ENCODE measurements at regions not wholly inside any gene's neighbourhood (a gene's known extent, or its start where the extent isn't known, plus 50 kb on each side); places are given as distances from the start of the nearest gene placed in this dataset.

DNA sequence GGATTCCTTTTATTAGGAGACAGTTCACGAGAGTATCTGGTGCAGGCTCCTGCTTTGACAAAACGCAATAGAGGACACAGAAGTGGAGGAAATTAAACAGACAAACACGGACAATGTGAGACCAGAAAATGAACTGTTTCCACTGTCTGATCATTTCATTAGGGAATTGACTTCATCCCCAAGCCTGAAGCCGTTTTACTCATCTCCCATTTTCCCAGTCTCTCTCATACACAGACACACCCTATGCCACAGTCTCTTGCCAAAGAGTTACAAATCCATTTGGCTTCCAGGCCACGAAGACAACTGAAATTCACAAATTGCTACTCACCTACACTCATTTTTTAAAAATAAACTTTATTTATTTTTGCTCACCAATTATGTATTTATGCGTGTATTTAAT, 1087.8 kb upstream of the TMEM132C start:
- no peak for TF ChIP-seq POLR2AphosphoS5 (IDR thresholded peaks at IDR 0.05; ENCODE audit: low read depth)
- Histone ChIP-seq H3K27ac (replicated peaks) (no peak overlapping the region), H3K27me3 (ENCODE audit: insufficient read depth, poor library complexity, severe bottlenecking) (no peaks in the 10 kb centered on the region), H3K4me3 (replicated peaks; ENCODE audit: insufficient read depth, low read length) (no peak overlapping the region)
- DNase-seq (ENCODE audit: low read depth in 1 of 2, low spot score in 1 of 2) = no peak

GRCh38 chr12:127182018-127182417, 1085.0 kb upstream of the TMEM132C start:
- Histone ChIP-seq H3K27me3 (ENCODE audit: insufficient read depth, poor library complexity, severe bottlenecking) (no peaks in the 10 kb centered on the region), H3K4me3 (replicated peaks; ENCODE audit: insufficient read depth, low read length) (no peak overlapping the region), H3K27ac (replicated peaks) (no peak overlapping the region)
- TF ChIP-seq GABPA (IDR thresholded peaks at IDR 0.05; ENCODE audit: low read depth) = no peak
- no peak for TF ChIP-seq POLR2AphosphoS5 (IDR thresholded peaks at IDR 0.05; ENCODE audit: low read depth)
- DNase-seq (ENCODE audit: low read depth in 1 of 2, low spot score in 1 of 2) = no peak

DNA sequence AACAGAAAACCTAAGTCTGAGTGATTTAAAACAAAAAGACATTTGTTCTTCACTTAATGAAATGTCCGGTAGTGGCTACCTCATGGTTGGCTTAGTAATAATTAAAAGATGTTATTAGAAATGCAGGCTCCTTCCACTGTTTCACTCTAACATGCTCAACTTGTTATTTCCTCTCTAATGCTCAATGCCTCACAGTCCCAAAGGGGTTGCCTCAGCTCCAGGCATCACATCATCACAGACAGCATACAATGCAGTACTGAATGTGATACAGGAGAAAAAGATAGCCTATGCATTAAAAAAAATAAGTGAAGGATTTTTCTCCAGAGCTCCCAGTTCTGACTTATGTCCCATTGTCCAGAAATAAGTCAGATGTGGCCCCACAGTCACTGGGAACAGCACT, 1077.0 kb upstream of the TMEM132C start:
- Histone ChIP-seq H3K27ac (replicated peaks) (no peak overlapping the region), H3K4me3 (replicated peaks; ENCODE audit: insufficient read depth, low read length) (no peak overlapping the region), H3K27me3 (ENCODE audit: insufficient read depth, poor library complexity, severe bottlenecking) (no peaks in the 10 kb centered on the region)
- DNase-seq (ENCODE audit: low read depth in 1 of 2, low spot score in 1 of 2) = no peak
- TF ChIP-seq CTCF (IDR thresholded peaks at IDR 0.05; ENCODE audit: insufficient read depth, low read length) = no peak
- TF ChIP-seq SPI1 (IDR thresholded peaks at IDR 0.05; ENCODE audit: borderline replicate concordance, low read depth) = no peak
- TF ChIP-seq REST (IDR thresholded peaks at IDR 0.05; ENCODE audit: insufficient replicate concordance, low read depth) = no peak
- TF ChIP-seq POLR2AphosphoS5 (IDR thresholded peaks at IDR 0.05; ENCODE audit: low read depth) = no peak
- no peak for TF ChIP-seq GABPA (IDR thresholded peaks at IDR 0.05; ENCODE audit: low read depth)

GRCh38 chr12:127191129-127191528, 1075.8 kb upstream of the TMEM132C start:
- Histone ChIP-seq H3K27me3 (ENCODE audit: insufficient read depth, poor library complexity, severe bottlenecking) (no peaks in the 10 kb centered on the region), H3K4me3 (replicated peaks; ENCODE audit: insufficient read depth, low read length) (no peak overlapping the region), H3K27ac (replicated peaks) (no peak overlapping the region)
- DNase-seq (ENCODE audit: low read depth in 1 of 2, low spot score in 1 of 2) = no peak
- TF ChIP-seq CTCF (IDR thresholded peaks at IDR 0.05; ENCODE audit: insufficient read depth, low read length) (no peak), SPI1 (IDR thresholded peaks at IDR 0.05; ENCODE audit: borderline replicate concordance, low read depth) (no peak), REST (IDR thresholded peaks at IDR 0.05; ENCODE audit: insufficient replicate concordance, low read depth) (no peak), POLR2AphosphoS5 (IDR thresholded peaks at IDR 0.05; ENCODE audit: low read depth) (no peak), GABPA (IDR thresholded peaks at IDR 0.05; ENCODE audit: low read depth) (no peak)

DNA sequence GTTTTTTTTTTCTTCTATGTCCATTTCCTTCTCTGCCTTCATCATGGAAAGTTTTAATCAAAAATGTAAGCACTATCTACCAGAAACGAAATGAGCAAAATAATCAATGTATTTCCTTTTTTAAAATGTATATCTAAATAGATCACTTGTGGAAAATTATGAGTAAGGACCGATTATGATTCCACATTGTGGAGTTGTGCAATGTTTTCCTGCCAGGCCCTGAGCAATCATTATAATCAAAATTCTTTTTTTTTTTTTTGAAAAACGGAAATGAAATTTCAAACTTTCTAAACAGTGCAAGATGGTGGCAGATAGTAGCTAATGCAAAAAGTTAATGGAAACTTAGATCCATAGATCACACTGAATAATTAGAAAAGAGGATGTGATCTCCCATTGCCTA, 1074.6 kb upstream of the TMEM132C start:
- DNase-seq (ENCODE audit: low read depth in 1 of 2, low spot score in 1 of 2) = no peak
- Histone ChIP-seq H3K27me3 (ENCODE audit: insufficient read depth, poor library complexity, severe bottlenecking) (no peaks in the 10 kb centered on the region), H3K27ac (replicated peaks) (no peak overlapping the region), H3K4me3 (replicated peaks; ENCODE audit: insufficient read depth, low read length) (no peak overlapping the region)
- TF ChIP-seq CTCF (IDR thresholded peaks at IDR 0.05; ENCODE audit: insufficient read depth, low read length) = no peak
- no peak for TF ChIP-seq SPI1 (IDR thresholded peaks at IDR 0.05; ENCODE audit: borderline replicate concordance, low read depth)

Data from HL-60 (cell line).